ENCODE measurements at regions not wholly inside any gene's neighbourhood (a gene's known extent, or its start where the extent isn't known, plus 50 kb on each side); places are given as distances from the start of the nearest gene placed in this dataset.
"Not testable (repeated sequence)": the region's sequence is repeated elsewhere in the genome, so short reads cannot be mapped to it uniquely, and the experiment has no call there.

- H4K20me1 ChIP-seq (ENCODE audit: insufficient read depth, low read length), result no peaks in the 10 kb centered on the region
- no peaks in the 10 kb centered on the region for H3K27me3 ChIP-seq (ENCODE audit: low read depth, low read length)
- no peak for TF ChIP-seq EZH2phosphoT487 (IDR thresholded peaks at IDR 0.05; ENCODE audit: low read depth)
- TF ChIP-seq CTCF (IDR thresholded peaks at IDR 0.05; ENCODE audit: low read depth, low read length), result no peak
- no peaks in the 10 kb centered on the region for H3K36me3 ChIP-seq (replicated peaks; ENCODE audit: low read depth, low read length)
- H3K79me2 ChIP-seq (ENCODE audit: low read length), result no peaks in the 10 kb centered on the region
- no peaks in the 10 kb centered on the region for H3K9me3 ChIP-seq (ENCODE audit: insufficient read depth, low read length)
- H3K4me2 ChIP-seq (ENCODE audit: low read length), result no peak overlapping the region
- no peak overlapping the region for H3K27ac ChIP-seq (ENCODE audit: low read length)
- H3K4me1 ChIP-seq (ENCODE audit: low read length), result peaks cover 15% of the 10 kb centered on the region
- no peak overlapping the region for H3K4me3 ChIP-seq (ENCODE audit: low read length)
- no peak overlapping the region for H3K9ac ChIP-seq (ENCODE audit: low read length)
- no peak overlapping the region for H2AFZ ChIP-seq (ENCODE audit: low read depth, low read length)
These were observed 1032.7 kb downstream of the NR2F1-AS1 start for GRCh38 chr5:92548346-92548745.

GRCh38 chr5:92544596-92544995 lies 1036.4 kb downstream of the NR2F1-AS1 start:
- Histone ChIP-seq H3K4me3 (ENCODE audit: low read length) (no peak overlapping the region), H3K4me2 (ENCODE audit: low read length) (no peak overlapping the region), H2AFZ (ENCODE audit: low read depth, low read length) (no peak overlapping the region), H3K4me1 (ENCODE audit: low read length) (0 out of 2 replicates have a peak, but pooled peaks cover 4% of the 10 kb centered on the region), H3K9ac (ENCODE audit: low read length) (no peak overlapping the region), H3K79me2 (ENCODE audit: low read length) (no peaks in the 10 kb centered on the region), H3K27me3 (ENCODE audit: low read depth, low read length) (no peaks in the 10 kb centered on the region), H3K27ac (ENCODE audit: low read length) (no peak overlapping the region), H3K9me3 (ENCODE audit: insufficient read depth, low read length) (no peaks in the 10 kb centered on the region), H3K36me3 (replicated peaks; ENCODE audit: low read depth, low read length) (no peaks in the 10 kb centered on the region), H4K20me1 (ENCODE audit: insufficient read depth, low read length) (no peaks in the 10 kb centered on the region)
- TF ChIP-seq EZH2phosphoT487 (IDR thresholded peaks at IDR 0.05; ENCODE audit: low read depth), result no peak
- no peak for TF ChIP-seq CTCF (IDR thresholded peaks at IDR 0.05; ENCODE audit: low read depth, low read length)

DNA sequence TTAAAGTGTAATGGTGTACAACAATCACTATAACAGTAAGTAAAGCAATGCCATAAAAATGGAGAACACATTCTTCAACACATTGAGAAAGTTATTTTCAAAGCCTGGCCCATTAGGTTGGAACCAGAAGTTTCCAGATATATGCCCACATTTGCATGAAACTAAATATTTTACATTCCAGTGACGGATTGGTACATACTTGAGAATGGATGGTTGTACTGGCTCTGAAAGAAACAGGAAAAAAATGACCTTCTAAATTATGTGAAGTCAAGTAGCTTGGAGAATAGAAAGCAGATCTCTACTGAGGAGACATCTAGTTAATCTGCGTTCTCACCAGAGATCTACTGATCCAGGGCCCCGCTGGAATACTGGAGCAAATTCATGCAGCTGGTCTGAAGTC lies 1037.0 kb downstream of the NR2F1-AS1 start:
- no peak overlapping the region for H3K4me2 ChIP-seq (ENCODE audit: low read length)
- no peak overlapping the region for H2AFZ ChIP-seq (ENCODE audit: low read depth, low read length)
- no peaks in the 10 kb centered on the region for H4K20me1 ChIP-seq (ENCODE audit: insufficient read depth, low read length)
- H3K4me3 ChIP-seq (ENCODE audit: low read length), result no peak overlapping the region
- no peak overlapping the region for H3K9ac ChIP-seq (ENCODE audit: low read length)
- H3K27ac ChIP-seq (ENCODE audit: low read length), result no peak overlapping the region
- H3K79me2 ChIP-seq (ENCODE audit: low read length), result no peaks in the 10 kb centered on the region
- TF ChIP-seq CTCF (IDR thresholded peaks at IDR 0.05; ENCODE audit: low read depth, low read length), result no peak
- no peak for TF ChIP-seq EZH2phosphoT487 (IDR thresholded peaks at IDR 0.05; ENCODE audit: low read depth)
- no peaks in the 10 kb centered on the region for H3K27me3 ChIP-seq (ENCODE audit: low read depth, low read length)
- no peaks in the 10 kb centered on the region for H3K9me3 ChIP-seq (ENCODE audit: insufficient read depth, low read length)
- 0 out of 2 replicates have a peak, but pooled peaks cover 3% of the 10 kb centered on the region for H3K4me1 ChIP-seq (ENCODE audit: low read length)
- H3K36me3 ChIP-seq (replicated peaks; ENCODE audit: low read depth, low read length), result no peaks in the 10 kb centered on the region

- Histone ChIP-seq H3K9me3 (ENCODE audit: insufficient read depth, low read length) (no peaks in the 10 kb centered on the region), H2AFZ (ENCODE audit: low read depth, low read length) (no peak overlapping the region), H3K27me3 (ENCODE audit: low read depth, low read length) (no peaks in the 10 kb centered on the region), H3K4me3 (ENCODE audit: low read length) (no peak overlapping the region), H3K36me3 (replicated peaks; ENCODE audit: low read depth, low read length) (no peaks in the 10 kb centered on the region), H3K4me1 (ENCODE audit: low read length) (no peaks in the 10 kb centered on the region), H4K20me1 (ENCODE audit: insufficient read depth, low read length) (no peaks in the 10 kb centered on the region), H3K27ac (ENCODE audit: low read length) (no peak overlapping the region), H3K79me2 (ENCODE audit: low read length) (no peaks in the 10 kb centered on the region), H3K9ac (ENCODE audit: low read length) (no peak overlapping the region), H3K4me2 (ENCODE audit: low read length) (no peak overlapping the region)
- TF ChIP-seq EZH2phosphoT487 (IDR thresholded peaks at IDR 0.05; ENCODE audit: low read depth), result no peak
- no peak for TF ChIP-seq CTCF (IDR thresholded peaks at IDR 0.05; ENCODE audit: low read depth, low read length)
These were observed 1037.8 kb downstream of the NR2F1-AS1 start for GRCh38 chr5:92543201-92543600.

GRCh38 chr5:92542017-92542416 lies 1039.0 kb downstream of the NR2F1-AS1 start:
- H3K36me3 ChIP-seq (replicated peaks; ENCODE audit: low read depth, low read length); H3K27ac ChIP-seq (ENCODE audit: low read length); H3K79me2 ChIP-seq (ENCODE audit: low read length); H3K9me3 ChIP-seq (ENCODE audit: insufficient read depth, low read length); H3K4me1 ChIP-seq (ENCODE audit: low read length); H3K4me3 ChIP-seq (ENCODE audit: low read length); H4K20me1 ChIP-seq (ENCODE audit: insufficient read depth, low read length); H2AFZ ChIP-seq (ENCODE audit: low read depth, low read length); H3K9ac ChIP-seq (ENCODE audit: low read length); H3K27me3 ChIP-seq (ENCODE audit: low read depth, low read length); H3K4me2 ChIP-seq (ENCODE audit: low read length): not testable (repeated sequence)

Measured in OCI-LY3 (cell line).